IMR-90 (cell line): ENCODE measurements at regions not wholly inside any gene's neighbourhood (a gene's known extent, or its start where the extent isn't known, plus 50 kb on each side); places are given as distances from the start of the nearest gene placed in this dataset.

Source experiments
- ATAC-seq: fragments of 200-7000 bp; cut with Tn5 transposase; 2 replicates; pipeline ENCODE4 v1.9.1; 2020; ENCODE audit warnings: low read depth, mild to moderate bottlenecking, moderate library complexity
- BruUV-seq: library from RNA; stranded (reverse); fragments of 400-500 nt; replicated peaks from 2 replicates; lab custom pipeline; 2021; lab: Mats Ljungman, UMichigan
- CTCF ChIA-PET: fragments of 300-600 bp; formaldehyde crosslinking; extraction: SDS; loops from one replicate; lab custom pipeline; 2021; ENCODE audit warnings: antibody characterized with exemption; lab: Yijun Ruan, JAX
- POLR2A ChIA-PET: fragments of 300-600 bp; sonication (Branson Sonifier 250); formaldehyde crosslinking; loops from one replicate; lab custom pipeline; 2022; ENCODE audit warnings: antibody characterized with exemption; ENCODE audit not compliant: unreplicated experiment; lab: Charles Lee
- DNase-seq: peaks from one replicate; pipeline ENCODE4 v3.0.0; 2013
- H2AFZ ChIP-seq: replicated peaks from 2 replicates; pipeline ENCODE3; 2013; ENCODE audit warnings: low read length, mild to moderate bottlenecking; ENCODE audit not compliant: poor library complexity
- H2AK5ac ChIP-seq: 2 replicates; pipeline ENCODE4 v1.6.1; 2013; ENCODE audit warnings: low read depth, low read length, inconsistent platforms
- H2AK9ac ChIP-seq: replicated peaks from 2 replicates; pipeline ENCODE3; 2013; ENCODE audit warnings: mild to moderate bottlenecking, low read depth, low read length, moderate library complexity; ENCODE audit not compliant: poor library complexity
- H2BK120ac ChIP-seq: 2 replicates; pipeline ENCODE4 v1.6.1; 2013; ENCODE audit warnings: low read depth, low read length, inconsistent platforms
- H2BK15ac ChIP-seq: 3 replicates; pipeline ENCODE4 v1.6.1; 2013; ENCODE audit warnings: low read depth, low read length, inconsistent platforms
- H2BK20ac ChIP-seq: 2 replicates; pipeline ENCODE4 v1.6.1; 2013; ENCODE audit warnings: low read depth, mild to moderate bottlenecking, inconsistent platforms, low read length, moderate library complexity
- H2BK5ac ChIP-seq: 2 replicates; pipeline ENCODE4 v1.6.1; 2013; ENCODE audit warnings: mild to moderate bottlenecking, low read depth, low read length, inconsistent platforms; ENCODE audit not compliant: poor library complexity, severe bottlenecking
- H3K14ac ChIP-seq: replicated peaks from 2 replicates; pipeline ENCODE4 v1.6.1; 2013; ENCODE audit warnings: low read depth, low read length, inconsistent platforms
- H3K18ac ChIP-seq: 2 replicates; pipeline ENCODE4 v1.6.1; 2013; ENCODE audit warnings: low read depth, low read length, control low read depth
- H3K23ac ChIP-seq: 2 replicates; pipeline ENCODE4 v1.6.1; 2013; ENCODE audit warnings: low read depth, low read length, inconsistent platforms
- H3K27ac ChIP-seq: 2 replicates; pipeline ENCODE4 v1.5.1; 2013; ENCODE audit warnings: mild to moderate bottlenecking, control low read depth, low read length; ENCODE audit not compliant: insufficient read depth
- H3K27me3 ChIP-seq: 2 replicates; pipeline ENCODE4 v1.6.1; 2013; ENCODE audit warnings: low read length; ENCODE audit not compliant: control insufficient read depth, insufficient read depth
- H3K36me3 ChIP-seq: 2 replicates; pipeline ENCODE4 v1.6.1; 2013; ENCODE audit warnings: low read length, mixed read lengths; ENCODE audit not compliant: control insufficient read depth, insufficient read depth
- H3K4ac ChIP-seq: 2 replicates; pipeline ENCODE4 v1.6.1; 2013; ENCODE audit warnings: low read depth, low read length, inconsistent platforms
- H3K4me1 ChIP-seq: 2 replicates; pipeline ENCODE4 v1.6.1; 2013; ENCODE audit warnings: low read length, mixed read lengths; ENCODE audit not compliant: control insufficient read depth, insufficient read depth
- H3K4me2 ChIP-seq: 2 replicates; pipeline ENCODE4 v1.6.1; 2013; ENCODE audit warnings: low read depth, mild to moderate bottlenecking, control low read depth, low read length, moderate library complexity
- H3K4me3 ChIP-seq: 2 replicates; pipeline ENCODE4 v1.5.1; 2013; ENCODE audit warnings: low read depth, mild to moderate bottlenecking, control low read depth, low read length, moderate library complexity; ENCODE audit not compliant: insufficient read depth
- H3K56ac ChIP-seq: 2 replicates; pipeline ENCODE4 v1.6.1; 2013; ENCODE audit warnings: low read length, inconsistent platforms; ENCODE audit not compliant: insufficient read depth; ENCODE audit errors: extremely low read depth
- H3K79me1 ChIP-seq, 2 experiments: 2 replicates each; pipeline ENCODE4 v1.6.1; 2013; ENCODE audit warnings: low read length in 2 of 2, inconsistent platforms in 1 of 2, low read depth in 1 of 2
- H3K9ac ChIP-seq: 2 replicates; pipeline ENCODE4 v1.6.1; 2013; ENCODE audit warnings: low read depth, low read length, control low read depth
- H3K9me1 ChIP-seq: 2 replicates; pipeline ENCODE4 v1.6.1; 2013; ENCODE audit warnings: low read length, inconsistent platforms; ENCODE audit not compliant: insufficient read depth
- H3K9me3 ChIP-seq: 2 replicates; pipeline ENCODE4 v1.6.1; 2013; ENCODE audit warnings: low read length; ENCODE audit not compliant: control insufficient read depth, insufficient read depth
- H4K20me1 ChIP-seq: 2 replicates; pipeline ENCODE4 v1.6.1; 2013; ENCODE audit warnings: low read length, inconsistent platforms; ENCODE audit not compliant: insufficient read depth
- H4K5ac ChIP-seq: 2 replicates; pipeline ENCODE4 v1.6.1; 2013; ENCODE audit warnings: mild to moderate bottlenecking, low read depth, low read length, control low read depth
- H4K8ac ChIP-seq, 2 experiments: 2 replicates each; pipeline ENCODE4 v1.6.1; 2013; ENCODE audit warnings: low read depth in 2 of 2, low read length in 2 of 2, control low read depth in 1 of 2, inconsistent platforms in 1 of 2
- H4K91ac ChIP-seq: 2 replicates; pipeline ENCODE4 v1.6.1; 2013; ENCODE audit warnings: low read depth, low read length, inconsistent platforms; ENCODE audit not compliant: insufficient read depth
- MAFK ChIP-seq: IDR thresholded peaks from 2 replicates; pipeline ENCODE4 v1.6.1; 2012; ENCODE audit warnings: low read depth, low read length, improper control_type of control experiment
- MXI1 ChIP-seq: IDR thresholded peaks from 2 replicates; pipeline ENCODE4 v1.6.1; 2012; ENCODE audit warnings: low read depth, mild to moderate bottlenecking, low read length, moderate library complexity, borderline replicate concordance
- WGBS, 2 experiments: methylation state at CpG; one replicate each; pipeline versions ENCODE4 v1.1.5 to v1.1.7; 2013; ENCODE audit warnings: missing lambda C conversion rate in 2 of 2; ENCODE audit not compliant: insufficient read length in 1 of 2; ENCODE audit errors: extremely low coverage in 2 of 2; 5-methylcytosine and 5-hydroxymethylcytosine counted together
- dilution Hi-C: fragments of 300-500 bp; cut with HindIII; formaldehyde crosslinking; loops from one replicate; pipeline ENCODE4 v1.14.3; 2018; ENCODE audit warnings: low sequenced_read_pairs; ENCODE audit not compliant: unreplicated experiment
- in situ Hi-C: fragments of 300-500 bp; cut with MboI; formaldehyde crosslinking; loops from 3 replicates; pipeline ENCODE4 v1.14.3; 2019; ENCODE audit warnings: low sequenced_read_pairs, inconsistent platforms, mixed read lengths
- intact Hi-C: fragments of 100-400 bp; cut with micrococcal nuclease; formaldehyde crosslinking; loops from 2 replicates; pipeline ENCODE4 v1.10.0; 2022

GRCh38 chr4:35972814-35973213 lies 271.5 kb downstream of the ARAP2 start:
- no peaks in the 10 kb centered on the region for H3K27me3 ChIP-seq
- CTCF ChIA-PET, result no interaction called here
- H2BK20ac ChIP-seq, result no peak overlapping the region
- no peak overlapping the region for H2AK5ac ChIP-seq
- no peak overlapping the region for H3K23ac ChIP-seq
- H3K27ac ChIP-seq, result no peak overlapping the region
- no peak overlapping the region for H3K4ac ChIP-seq
- BruUV-seq, result no TSS peak
- no peak overlapping the region for H2BK15ac ChIP-seq
- H4K20me1 ChIP-seq, result no peaks in the 10 kb centered on the region
- no peak overlapping the region for H4K91ac ChIP-seq
- 0 out of 2 replicates have a peak, but pooled peaks have one; percentile 29 for TF ChIP-seq MAFK
- no peak for TF ChIP-seq MXI1
- DNase-seq (no peak), ATAC-seq (no peak)
- H2BK5ac ChIP-seq, result no peak overlapping the region
- no peaks in the 10 kb centered on the region for H3K4me1 ChIP-seq
- H2BK120ac ChIP-seq, result no peak overlapping the region
- in situ Hi-C loops, result no loop called here
- dilution Hi-C loops, result no loop called here
- H4K5ac ChIP-seq, result no peak overlapping the region
- no peak overlapping the region for H3K14ac ChIP-seq
- no peak overlapping the region for H3K9ac ChIP-seq
- H2AFZ ChIP-seq, result no peak overlapping the region
- intact Hi-C loops, result no loop called here
- no peaks in the 10 kb centered on the region for H3K79me1 ChIP-seq
- no peak overlapping the region for H3K18ac ChIP-seq
- no peak overlapping the region for H3K4me2 ChIP-seq
- no peaks in the 10 kb centered on the region for H3K9me3 ChIP-seq
- no peaks in the 10 kb centered on the region for H3K9me1 ChIP-seq
- H3K4me3 ChIP-seq, result no peak overlapping the region
- H4K8ac ChIP-seq, result no peak overlapping the region
- WGBS, 2 experiments, result no CpG with 5 or more reads among the region's 4 CpGs
- POLR2A ChIA-PET, result no interaction called here
- H3K36me3 ChIP-seq, result no peaks in the 10 kb centered on the region
- no peak overlapping the region for H2AK9ac ChIP-seq
- H3K56ac ChIP-seq, result no peak overlapping the region
